ENCODE measurements at regions not wholly inside any gene's neighbourhood (a gene's known extent, or its start where the extent isn't known, plus 50 kb on each side); places are given as distances from the start of the nearest gene placed in this dataset.

- Histone ChIP-seq H3K4me3 (ENCODE audit: low read length) (no peak overlapping the region), H3K9ac (ENCODE audit: low read depth, low read length) (no peak overlapping the region), H3K27ac (ENCODE audit: low read depth, low read length) (no peak overlapping the region), H3K36me3 (ENCODE audit: insufficient read depth, low read length) (no peaks in the 10 kb centered on the region), H3K27me3 (ENCODE audit: insufficient read depth, low read length) (no peaks in the 10 kb centered on the region), H3K9me3 (ENCODE audit: insufficient read depth, low read depth, low read length) (no peaks in the 10 kb centered on the region), H3K4me1 (ENCODE audit: insufficient read depth, low read length) (no peaks in the 10 kb centered on the region)
- 95% methylated on average over 2 of the region's 3 CpGs for WGBS
Observed at GRCh38 chr4:164695650-164696049, 58.3 kb upstream of the SMIM31 start.

- H3K36me3 ChIP-seq (ENCODE audit: insufficient read depth, low read length) = no peaks in the 10 kb centered on the region
- H3K27ac ChIP-seq (ENCODE audit: low read depth, low read length) = no peak overlapping the region
- H3K9me3 ChIP-seq (ENCODE audit: insufficient read depth, low read depth, low read length) = no peaks in the 10 kb centered on the region
- no peak overlapping the region for H3K4me3 ChIP-seq (ENCODE audit: low read length)
- no peaks in the 10 kb centered on the region for H3K27me3 ChIP-seq (ENCODE audit: insufficient read depth, low read length)
- WGBS = 71% methylated on average over 10 of the region's 10 CpGs
- no peak overlapping the region for H3K9ac ChIP-seq (ENCODE audit: low read depth, low read length)
- no peaks in the 10 kb centered on the region for H3K4me1 ChIP-seq (ENCODE audit: insufficient read depth, low read length)
Observed at GRCh38 chr4:164700471-164700870, 53.5 kb upstream of the SMIM31 start.

GRCh38 chr4:164701665-164702064 lies 52.3 kb upstream of the SMIM31 start:
- WGBS = 93% methylated on average over 4 of the region's 4 CpGs
- no peak overlapping the region for H3K9ac ChIP-seq (ENCODE audit: low read depth, low read length)
- H3K9me3 ChIP-seq (ENCODE audit: insufficient read depth, low read depth, low read length) = no peaks in the 10 kb centered on the region
- H3K4me3 ChIP-seq (ENCODE audit: low read length) = no peak overlapping the region
- H3K36me3 ChIP-seq (ENCODE audit: insufficient read depth, low read length) = no peaks in the 10 kb centered on the region
- H3K27ac ChIP-seq (ENCODE audit: low read depth, low read length) = no peak overlapping the region
- no peaks in the 10 kb centered on the region for H3K4me1 ChIP-seq (ENCODE audit: insufficient read depth, low read length)
- H3K27me3 ChIP-seq (ENCODE audit: insufficient read depth, low read length) = no peaks in the 10 kb centered on the region
